A673 (cell line): ENCODE measurements at regions not wholly inside any gene's neighbourhood (a gene's known extent, or its start where the extent isn't known, plus 50 kb on each side); places are given as distances from the start of the nearest gene placed in this dataset.

ENCODE experiments used
- CTCF ChIP-seq: fragments of 300-800, 200-600 bp; sonication (generic); conservative IDR thresholded peaks from 2 replicates; pipeline ENCODE4 v1.5.1; 2017; ENCODE audit warnings: low read depth, mild to moderate bottlenecking, antibody characterized with exemption, low read length, moderate library complexity, mixed read lengths
- EZH2 ChIP-seq: fragments of 200-600 bp; sonication (generic); IDR thresholded peaks from 2 replicates; pipeline ENCODE4 v1.6.1; 2017; ENCODE audit warnings: borderline replicate concordance, low read depth, mild to moderate bottlenecking, mixed read lengths, antibody characterized with exemption, low read length; ENCODE audit not compliant: poor library complexity, severe bottlenecking

- TF ChIP-seq CTCF: no peak
- TF ChIP-seq EZH2: no peak
Observed at GRCh38 chr7:46932306-46932675, 649.6 kb downstream of the TNS3 start.
